ENCODE measurements at regions not wholly inside any gene's neighbourhood (a gene's known extent, or its start where the extent isn't known, plus 50 kb on each side); places are given as distances from the start of the nearest gene placed in this dataset.
"Not testable (repeated sequence)": the region's sequence is repeated elsewhere in the genome, so short reads cannot be mapped to it uniquely, and the experiment has no call there.

DNA sequence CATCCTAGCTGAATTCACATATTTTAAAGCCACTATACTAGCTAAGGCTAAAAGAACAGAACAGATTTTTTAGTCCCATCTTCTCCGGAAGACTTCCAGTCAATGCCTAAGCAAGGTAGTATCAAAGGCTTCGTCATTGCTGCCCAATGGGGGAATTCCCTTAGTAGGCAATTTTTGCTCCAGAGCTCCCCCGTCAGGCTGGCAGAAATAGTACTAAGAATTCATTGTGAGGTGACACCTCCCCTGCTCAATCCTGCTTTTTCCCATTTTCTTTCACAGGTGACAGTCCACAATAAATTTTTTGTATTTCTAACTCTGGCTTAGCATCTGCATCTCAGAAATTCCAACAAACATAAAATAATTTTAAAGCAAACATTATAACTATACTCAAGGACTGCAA lies 52.8 kb upstream of the SRSF6 start:
- Histone ChIP-seq H3K36me3 (no peaks in the 10 kb centered on the region), H3K27ac (no peak overlapping the region), H3K4me1 (no peaks in the 10 kb centered on the region), H3K4me3 (no peak overlapping the region), H3K9me3 (peaks cover 0 to 6% of the 10 kb centered on the region in 2 donors), H3K27me3 (peaks cover 9% of the 10 kb centered on the region)
- 0 to 26% methylated on average over 1 to 3 of the region's 3 CpGs for WGBS, 2 donors (ENCODE audit: low coverage in 1 of 2)
- TF ChIP-seq EP300 (IDR thresholded peaks at IDR 0.05; ENCODE audit: low read depth), result no peak
- TF ChIP-seq, protein P1, sequence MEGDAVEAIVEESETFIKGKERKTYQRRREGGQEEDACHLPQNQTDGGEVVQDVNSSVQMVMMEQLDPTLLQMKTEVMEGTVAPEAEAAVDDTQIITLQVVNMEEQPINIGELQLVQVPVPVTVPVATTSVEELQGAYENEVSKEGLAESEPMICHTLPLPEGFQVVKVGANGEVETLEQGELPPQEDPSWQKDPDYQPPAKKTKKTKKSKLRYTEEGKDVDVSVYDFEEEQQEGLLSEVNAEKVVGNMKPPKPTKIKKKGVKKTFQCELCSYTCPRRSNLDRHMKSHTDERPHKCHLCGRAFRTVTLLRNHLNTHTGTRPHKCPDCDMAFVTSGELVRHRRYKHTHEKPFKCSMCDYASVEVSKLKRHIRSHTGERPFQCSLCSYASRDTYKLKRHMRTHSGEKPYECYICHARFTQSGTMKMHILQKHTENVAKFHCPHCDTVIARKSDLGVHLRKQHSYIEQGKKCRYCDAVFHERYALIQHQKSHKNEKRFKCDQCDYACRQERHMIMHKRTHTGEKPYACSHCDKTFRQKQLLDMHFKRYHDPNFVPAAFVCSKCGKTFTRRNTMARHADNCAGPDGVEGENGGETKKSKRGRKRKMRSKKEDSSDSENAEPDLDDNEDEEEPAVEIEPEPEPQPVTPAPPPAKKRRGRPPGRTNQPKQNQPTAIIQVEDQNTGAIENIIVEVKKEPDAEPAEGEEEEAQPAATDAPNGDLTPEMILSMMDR (IDR thresholded peaks at IDR 0.05), result peak in 1 of 5 experiments; percentile 8
- in situ Hi-C loops (cut with MboI; ENCODE audit: low pct_ligation_motif_present in 1 of 4, low pct_unique_long_range_greater_than_20kb in 1 of 4, low sequenced_read_pairs in 3 of 4) (loop anchor here in 3 of 4 donors (25.0 kb wide), 2 partner anchors 218 to 1668 kb away; partner anchors contain the start of gene PTPRT (in 1 of the 3)), intact Hi-C loops (cut with DNase I; ENCODE audit: low total_unique reads) (no loop called here)
- DNase-seq, result no peak

DNA sequence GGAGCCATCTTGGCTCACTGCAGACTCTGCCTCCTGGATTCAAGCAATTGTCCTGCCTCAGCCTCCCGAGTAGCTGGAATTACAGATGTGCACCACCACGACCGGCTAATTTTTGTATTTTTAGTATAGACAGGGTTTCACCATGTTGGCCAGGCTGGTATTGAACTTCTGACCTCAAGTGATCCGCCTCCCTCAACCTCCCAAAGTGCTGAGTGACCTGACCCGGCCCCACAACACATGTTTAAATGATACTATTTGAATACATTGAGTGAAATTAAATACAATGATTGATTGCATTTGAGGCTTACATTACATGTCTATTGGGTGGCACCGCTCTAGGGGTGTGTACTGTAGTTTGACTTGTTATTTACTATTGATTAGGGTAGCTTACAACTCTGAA lies 56.8 kb upstream of the SRSF6 start:
- H3K4me3 ChIP-seq; H3K4me1 ChIP-seq; H3K36me3 ChIP-seq; H3K27me3 ChIP-seq; H3K9me3 ChIP-seq; DNase-seq; intact Hi-C loops (cut with DNase I; ENCODE audit: low total_unique reads); H3K27ac ChIP-seq: not testable (repeated sequence)
- 75 to 93% methylated on average over 3 to 6 of the region's 6 CpGs for WGBS, 2 donors (ENCODE audit: low coverage in 1 of 2)
- in situ Hi-C loops (cut with MboI; ENCODE audit: low pct_ligation_motif_present in 1 of 4, low pct_unique_long_range_greater_than_20kb in 1 of 4, low sequenced_read_pairs in 3 of 4), result loop anchor here in 3 of 4 donors (25.0 kb wide), 2 partner anchors 214 to 1664 kb away; partner anchors contain the start of gene PTPRT (in 1 of the 3)

- in situ Hi-C loops (cut with MboI; ENCODE audit: low pct_ligation_motif_present in 1 of 4, low pct_unique_long_range_greater_than_20kb in 1 of 4, low sequenced_read_pairs in 3 of 4), result no loop called here
- no peak overlapping the region for H3K4me3 ChIP-seq
- no peaks in the 10 kb centered on the region for H3K36me3 ChIP-seq
- no peak for TF ChIP-seq EP300 (IDR thresholded peaks at IDR 0.05; ENCODE audit: low read depth)
- no peak for TF ChIP-seq POLR2A (IDR thresholded peaks at IDR 0.05)
- no peak for TF ChIP-seq POLR2AphosphoS5 (IDR thresholded peaks at IDR 0.05)
- TF ChIP-seq, protein P1 (IDR thresholded peaks at IDR 0.05), result no peak
- H3K27me3 ChIP-seq, result no peaks in the 10 kb centered on the region
- WGBS, 2 donors (ENCODE audit: low coverage in 1 of 2), result 70 to 86% methylated on average over 6 to 8 of the region's 8 CpGs
- H3K9me3 ChIP-seq, result no peaks in the 10 kb centered on the region
- intact Hi-C loops (cut with DNase I; ENCODE audit: low total_unique reads), result no loop called here
- H3K4me1 ChIP-seq, result no peaks in the 10 kb centered on the region
- no peak for DNase-seq
- H3K27ac ChIP-seq, result no peak overlapping the region
Observed at GRCh38 chr20:43398676-43399324, 58.9 kb upstream of the SRSF6 start.

DNA sequence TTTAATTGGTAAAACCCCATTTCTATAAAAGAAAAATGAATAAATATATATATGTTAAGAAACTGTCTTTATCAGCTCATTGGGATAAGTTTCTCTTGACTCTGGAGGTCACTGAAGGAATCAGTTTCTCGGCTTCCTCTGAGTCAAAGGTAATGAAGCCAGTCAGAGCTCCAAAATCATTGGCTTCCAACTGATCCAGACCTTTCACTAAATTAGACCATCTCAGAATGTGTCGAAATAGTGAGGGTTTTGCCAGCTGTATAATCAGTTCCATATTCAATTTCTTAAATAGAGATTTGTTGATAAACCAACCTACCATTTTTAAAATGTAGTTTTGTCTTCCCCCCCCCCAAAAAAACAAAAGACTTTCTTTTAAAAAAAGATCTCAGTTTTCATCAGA lies 60.5 kb upstream of the SRSF6 start:
- TF ChIP-seq EP300 (IDR thresholded peaks at IDR 0.05; ENCODE audit: low read depth), result no peak
- no peak for TF ChIP-seq POLR2AphosphoS5 (IDR thresholded peaks at IDR 0.05)
- no peak for TF ChIP-seq POLR2A (IDR thresholded peaks at IDR 0.05)

DNA sequence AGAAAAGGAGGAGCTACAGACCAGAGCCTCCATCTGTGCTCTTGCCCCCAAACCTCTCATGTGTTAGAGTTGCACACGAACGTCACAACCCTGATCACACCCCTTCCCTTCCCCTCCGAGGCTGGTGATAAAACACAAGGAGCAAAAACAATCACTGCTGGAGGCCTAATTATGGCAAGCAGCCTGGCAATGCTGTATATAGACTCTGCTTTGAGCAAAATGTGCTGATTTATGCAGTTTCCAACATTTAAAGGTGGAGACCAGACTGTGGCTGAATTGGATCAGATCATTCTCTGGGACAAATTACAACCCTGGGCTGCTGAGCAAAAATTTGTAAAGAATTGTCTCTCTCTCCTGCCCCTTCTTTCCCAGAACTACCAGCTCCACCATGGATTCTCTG lies 64.6 kb upstream of the SRSF6 start:
- Histone ChIP-seq H3K4me3 (no peak overlapping the region), H3K27ac (no peak overlapping the region), H3K4me1 (peaks cover 0 to 7% (median 1%) of the 10 kb centered on the region in 4 donors), H3K36me3 (no peaks in the 10 kb centered on the region), H3K9me3 (no peaks in the 10 kb centered on the region), H3K27me3 (no peaks in the 10 kb centered on the region)
- intact Hi-C loops (cut with DNase I; ENCODE audit: low total_unique reads), result no loop called here
- TF ChIP-seq, protein P1 (IDR thresholded peaks at IDR 0.05), result no peak
- no peak for TF ChIP-seq POLR2A (IDR thresholded peaks at IDR 0.05)
- TF ChIP-seq EP300 (IDR thresholded peaks at IDR 0.05; ENCODE audit: low read depth), result no peak
- WGBS, 2 donors (ENCODE audit: low coverage in 1 of 2), result 47% methylated on average over 3 of the region's 3 CpGs; no CpG with 5 or more reads in 1 of the 2 donors
- DNase-seq, result no peak
- in situ Hi-C loops (cut with MboI; ENCODE audit: low pct_ligation_motif_present in 1 of 4, low pct_unique_long_range_greater_than_20kb in 1 of 4, low sequenced_read_pairs in 3 of 4), result no loop called here

More for the DNA sequence above, 60.5 kb upstream of the SRSF6 start:
- WGBS, 2 donors (ENCODE audit: low coverage in 1 of 2), result 67 to 77% methylated on average over 2 of the region's 2 CpGs
- Histone ChIP-seq H3K4me3 (no peak overlapping the region), H3K36me3 (no peaks in the 10 kb centered on the region), H3K27me3 (no peaks in the 10 kb centered on the region), H3K9me3 (no peaks in the 10 kb centered on the region), H3K4me1 (no peaks in the 10 kb centered on the region), H3K27ac (no peak overlapping the region)
- DNase-seq, result no peak
- in situ Hi-C loops (cut with MboI; ENCODE audit: low pct_ligation_motif_present in 1 of 4, low pct_unique_long_range_greater_than_20kb in 1 of 4, low sequenced_read_pairs in 3 of 4), result no loop called here
- intact Hi-C loops (cut with DNase I; ENCODE audit: low total_unique reads), result no loop called here
